Fibroblast of mammary gland (primary cell): ENCODE measurements at regions not wholly inside any gene's neighbourhood (a gene's known extent, or its start where the extent isn't known, plus 50 kb on each side); places are given as distances from the start of the nearest gene placed in this dataset.

Experiments
- DNase-seq: peaks from one replicate; pipeline ENCODE4 v3.0.0-alpha.2; 2010; ENCODE audit warnings: low read depth
- H3K4me3 ChIP-seq: 2 replicates; pipeline ENCODE4 v1.5.1; 2011; ENCODE audit warnings: low read depth, mild to moderate bottlenecking, low read length, moderate library complexity; ENCODE audit not compliant: control insufficient read depth
- CTCF ChIP-seq: conservative IDR thresholded peaks from 2 replicates; pipeline ENCODE4 v1.5.1; 2011; ENCODE audit warnings: low read depth, low read length, inconsistent platforms; ENCODE audit not compliant: control insufficient read depth, insufficient read depth

DNA sequence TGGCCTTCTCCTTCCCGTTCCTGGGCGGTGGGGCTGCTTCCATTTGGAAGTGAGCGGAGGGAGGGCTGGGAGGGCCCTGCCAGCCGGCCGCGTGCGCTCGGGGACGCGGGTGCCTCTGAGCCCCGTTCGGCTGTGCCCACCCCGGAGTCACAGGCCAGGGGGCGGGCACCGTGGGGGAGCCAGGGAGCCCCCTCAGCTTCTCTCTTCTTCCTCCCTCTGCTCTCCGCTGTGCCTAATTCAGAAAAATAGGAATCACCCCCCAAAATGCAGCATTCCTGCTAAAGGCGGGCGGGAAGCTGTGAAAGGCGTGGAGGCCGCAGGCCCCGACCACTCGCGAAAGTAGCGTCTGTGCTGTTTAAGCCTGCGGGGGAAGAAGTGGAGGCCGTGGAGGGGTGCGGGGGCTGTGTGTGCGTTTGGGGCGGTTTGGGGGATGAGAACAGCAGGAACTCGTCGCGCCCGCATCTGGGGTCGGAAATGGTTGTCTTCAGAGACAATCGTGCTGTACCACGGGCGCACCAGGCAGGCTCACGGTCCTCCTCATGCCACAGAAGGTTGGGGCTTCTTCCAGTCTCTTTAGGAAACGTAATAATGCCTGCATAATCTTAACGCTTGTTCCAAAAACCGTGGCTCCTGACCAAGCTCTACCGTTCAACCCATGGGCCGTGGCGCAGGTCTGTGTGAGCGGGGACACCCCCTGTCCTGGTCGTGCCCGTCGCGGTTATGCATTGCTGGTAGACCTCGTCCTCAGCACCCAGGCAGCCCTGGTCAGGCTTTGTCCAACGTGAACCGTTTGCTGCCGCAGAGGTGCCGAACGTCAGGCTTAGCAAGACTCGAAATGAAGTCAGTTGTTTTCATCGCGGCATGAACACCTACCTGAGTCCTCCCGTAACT is 110.4 kb upstream of the SOX1 start:
- DNase-seq, result no peak
- H3K4me3 ChIP-seq, result no peak overlapping the region
- TF ChIP-seq CTCF, result no peak

DNA sequence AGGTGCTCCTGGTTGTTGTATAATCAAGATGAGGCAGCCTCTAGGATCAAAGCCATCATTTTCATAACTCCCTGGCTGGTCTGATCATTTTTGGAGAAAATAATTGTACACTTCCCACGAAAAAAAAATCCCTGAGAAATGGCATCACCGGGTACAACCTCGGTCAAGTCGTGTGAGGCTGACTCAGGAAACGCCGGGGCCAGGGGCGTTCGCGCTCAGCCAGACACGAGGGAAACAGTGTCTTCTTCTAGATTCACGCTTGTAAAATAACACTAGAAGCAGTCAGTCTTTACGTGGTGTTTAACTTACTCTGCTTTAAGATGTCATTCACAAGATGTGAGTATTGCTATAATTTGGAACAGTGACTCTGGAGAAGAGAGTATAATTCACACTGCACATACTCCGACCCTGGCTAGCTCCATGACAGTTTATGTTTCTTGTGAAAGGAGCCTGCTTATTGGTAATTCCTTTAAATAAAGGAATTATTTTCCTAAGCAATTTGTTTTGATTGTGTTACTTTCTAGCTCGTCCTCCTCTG is 109.0 kb upstream of the SOX1 start:
- TF ChIP-seq CTCF, result no peak
- no peak for DNase-seq

GRCh38 chr13:111958612-111959395 is 108.1 kb upstream of the SOX1 start:
- no peak for DNase-seq
- no peak for TF ChIP-seq CTCF
- no peak overlapping the region for H3K4me3 ChIP-seq

More for the DNA sequence above, 109.0 kb upstream of the SOX1 start:
- H3K4me3 ChIP-seq, result no peak overlapping the region

GRCh38 chr13:111960152-111960772 is 106.7 kb upstream of the SOX1 start:
- DNase-seq, result no peak
- TF ChIP-seq CTCF, result no peak

GRCh38 chr13:111961236-111961635 is 105.7 kb upstream of the SOX1 start:
- DNase-seq, result no peak
- no peak for TF ChIP-seq CTCF
- H3K4me3 ChIP-seq, result no peak overlapping the region

More at GRCh38 chr13:111960152-111960772, 106.7 kb upstream of the SOX1 start:
- H3K4me3 ChIP-seq, result no peak overlapping the region

GRCh38 chr13:111961651-111962192 is 105.2 kb upstream of the SOX1 start:
- H3K4me3 ChIP-seq, result no peak overlapping the region
- DNase-seq, result no peak
- TF ChIP-seq CTCF, result no peak
